Keratinocyte (primary cell): ENCODE measurements at regions not wholly inside any gene's neighbourhood (a gene's known extent, or its start where the extent isn't known, plus 50 kb on each side); places are given as distances from the start of the nearest gene placed in this dataset.

Experiments
- DNase-seq: peaks from one replicate; pipeline ENCODE4 v3.0.0-alpha.2; 2011; ENCODE audit warnings: low read depth, missing footprints, low spot score
- FAIRE-seq: peaks from 2 replicates; lab custom pipeline; 2011; peaks lifted over from hg19 to GRCh38; lab: Jason Lieb, UNC
- H2AFZ ChIP-seq: 2 replicates; pipeline ENCODE4 v1.6.0; 2012; ENCODE audit warnings: low read length, control low read depth, inconsistent platforms; ENCODE audit not compliant: control insufficient read depth
- H3K27ac ChIP-seq: 2 replicates; pipeline ENCODE4 v1.5.1; 2011; ENCODE audit warnings: low read length; ENCODE audit not compliant: control insufficient read depth, insufficient read depth
- H3K27me3 ChIP-seq: 3 replicates; pipeline ENCODE4 v1.6.0; 2011; ENCODE audit warnings: low read length; ENCODE audit not compliant: control insufficient read depth, insufficient read depth; ENCODE audit errors: extremely low read depth
- H3K36me3 ChIP-seq, 2 experiments: 2 replicates in 1 of 2; 3 replicates in 1 of 2; pipeline ENCODE4 v1.5.1; 2011; ENCODE audit warnings: low read length in 2 of 2, mild to moderate bottlenecking in 1 of 2; ENCODE audit not compliant: control insufficient read depth in 2 of 2, insufficient read depth in 2 of 2; ENCODE audit errors: extremely low read depth in 1 of 2
- H3K4me1 ChIP-seq: 3 replicates; pipeline ENCODE4 v1.5.1; 2011; ENCODE audit warnings: low read length; ENCODE audit not compliant: control insufficient read depth, insufficient read depth; ENCODE audit errors: extremely low read depth
- H3K4me2 ChIP-seq: 3 replicates; pipeline ENCODE4 v1.6.0; 2011; ENCODE audit warnings: low read depth, low read length; ENCODE audit not compliant: control insufficient read depth, insufficient read depth; ENCODE audit errors: extremely low read depth
- H3K4me3 ChIP-seq, 3 experiments: fragments of 200-600 bp in 1 of 3; sonication (generic) in 1 of 3; 2 replicates in 2 of 3; 3 replicates in 1 of 3; pipeline ENCODE4 v1.5.1; 2011 to 2016; ENCODE audit warnings: low read length in 3 of 3, mild to moderate bottlenecking in 3 of 3, control low read depth in 2 of 3, inconsistent platforms in 1 of 3, low read depth in 1 of 3, mixed read lengths in 1 of 3, mixed run types in 1 of 3, moderate library complexity in 1 of 3; ENCODE audit not compliant: control insufficient read depth in 2 of 3, insufficient read depth in 2 of 3; ENCODE audit errors: extremely low read depth in 1 of 3
- H3K79me2 ChIP-seq: 2 replicates; pipeline ENCODE4 v1.6.0; 2012; ENCODE audit warnings: low read length; ENCODE audit not compliant: control insufficient read depth, insufficient read depth
- H3K9ac ChIP-seq: 3 replicates; pipeline ENCODE4 v1.6.0; 2011; ENCODE audit warnings: low read length; ENCODE audit not compliant: control insufficient read depth, insufficient read depth; ENCODE audit errors: extremely low read depth
- H3K9me1 ChIP-seq: 3 replicates; pipeline ENCODE4 v1.6.0; 2011; ENCODE audit warnings: low read length; ENCODE audit not compliant: control insufficient read depth, insufficient read depth; ENCODE audit errors: extremely low read depth
- H3K9me3 ChIP-seq: 2 replicates; pipeline ENCODE4 v1.5.1; 2012; ENCODE audit warnings: low read depth, low read length; ENCODE audit not compliant: control insufficient read depth
- H4K20me1 ChIP-seq: 3 replicates; pipeline ENCODE4 v1.6.0; 2011; ENCODE audit warnings: low read length; ENCODE audit not compliant: control insufficient read depth, insufficient read depth; ENCODE audit errors: extremely low read depth
- EZH2 ChIP-seq: IDR thresholded peaks from one replicate; pipeline ENCODE4 v1.6.1; 2012; ENCODE audit warnings: inconsistent platforms, mild to moderate bottlenecking, low read length, moderate library complexity
- dilution Hi-C: fragments of 300-500 bp; cut with MboI; formaldehyde crosslinking; loops from one replicate; pipeline ENCODE4 v1.7.0; 2020; ENCODE audit warnings: low sequenced_read_pairs; ENCODE audit not compliant: extremely low pct_ligation_motif_present
- TF ChIP-seq, protein P1 (sequence below), 3 experiments: IDR thresholded peaks in 1 of 3; conservative IDR thresholded peaks in 1 of 3; optimal IDR thresholded peaks in 1 of 3; 2 replicates in 2 of 3; 3 replicates in 1 of 3; pipeline versions ENCODE3 to v1.5.1; 2011; ENCODE audit warnings: low read length in 3 of 3, mild to moderate bottlenecking in 3 of 3, moderate library complexity in 2 of 3, control low read depth in 1 of 3, inconsistent platforms in 1 of 3; ENCODE audit not compliant: insufficient read depth in 2 of 3; ENCODE audit errors: extremely low read depth in 1 of 3

- H2AFZ ChIP-seq: no peak overlapping the region
- no peak overlapping the region for H3K27ac ChIP-seq
- H3K4me2 ChIP-seq: no peak overlapping the region
- no peaks in the 10 kb centered on the region for H3K79me2 ChIP-seq
- H3K4me1 ChIP-seq: no peaks in the 10 kb centered on the region
- no peak overlapping the region for H3K4me3 ChIP-seq
- H3K27me3 ChIP-seq: no peaks in the 10 kb centered on the region
- dilution Hi-C loops: no loop called here
- FAIRE-seq (no peak), DNase-seq (no peak)
- H3K9me1 ChIP-seq: no peaks in the 10 kb centered on the region
- H3K36me3 ChIP-seq: no peaks in the 10 kb centered on the region
- no peak overlapping the region for H3K9ac ChIP-seq
- no peaks in the 10 kb centered on the region for H4K20me1 ChIP-seq
- TF ChIP-seq, protein P1, sequence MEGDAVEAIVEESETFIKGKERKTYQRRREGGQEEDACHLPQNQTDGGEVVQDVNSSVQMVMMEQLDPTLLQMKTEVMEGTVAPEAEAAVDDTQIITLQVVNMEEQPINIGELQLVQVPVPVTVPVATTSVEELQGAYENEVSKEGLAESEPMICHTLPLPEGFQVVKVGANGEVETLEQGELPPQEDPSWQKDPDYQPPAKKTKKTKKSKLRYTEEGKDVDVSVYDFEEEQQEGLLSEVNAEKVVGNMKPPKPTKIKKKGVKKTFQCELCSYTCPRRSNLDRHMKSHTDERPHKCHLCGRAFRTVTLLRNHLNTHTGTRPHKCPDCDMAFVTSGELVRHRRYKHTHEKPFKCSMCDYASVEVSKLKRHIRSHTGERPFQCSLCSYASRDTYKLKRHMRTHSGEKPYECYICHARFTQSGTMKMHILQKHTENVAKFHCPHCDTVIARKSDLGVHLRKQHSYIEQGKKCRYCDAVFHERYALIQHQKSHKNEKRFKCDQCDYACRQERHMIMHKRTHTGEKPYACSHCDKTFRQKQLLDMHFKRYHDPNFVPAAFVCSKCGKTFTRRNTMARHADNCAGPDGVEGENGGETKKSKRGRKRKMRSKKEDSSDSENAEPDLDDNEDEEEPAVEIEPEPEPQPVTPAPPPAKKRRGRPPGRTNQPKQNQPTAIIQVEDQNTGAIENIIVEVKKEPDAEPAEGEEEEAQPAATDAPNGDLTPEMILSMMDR (optimal IDR thresholded peaks at IDR 0.05 in 1 of 3, IDR thresholded peaks at IDR 0.05 in 1 of 3, conservative IDR thresholded peaks at IDR 0.05 in 1 of 3; ENCODE audit: extremely low read depth in 1 of 3, insufficient read depth in 2 of 3, low read length in 3 of 3): no peak
- no peak for TF ChIP-seq EZH2
- no peaks in the 10 kb centered on the region for H3K9me3 ChIP-seq
These were observed 528.2 kb downstream of the MED13L start for GRCh38 chr12:115749071-115749841.

DNA sequence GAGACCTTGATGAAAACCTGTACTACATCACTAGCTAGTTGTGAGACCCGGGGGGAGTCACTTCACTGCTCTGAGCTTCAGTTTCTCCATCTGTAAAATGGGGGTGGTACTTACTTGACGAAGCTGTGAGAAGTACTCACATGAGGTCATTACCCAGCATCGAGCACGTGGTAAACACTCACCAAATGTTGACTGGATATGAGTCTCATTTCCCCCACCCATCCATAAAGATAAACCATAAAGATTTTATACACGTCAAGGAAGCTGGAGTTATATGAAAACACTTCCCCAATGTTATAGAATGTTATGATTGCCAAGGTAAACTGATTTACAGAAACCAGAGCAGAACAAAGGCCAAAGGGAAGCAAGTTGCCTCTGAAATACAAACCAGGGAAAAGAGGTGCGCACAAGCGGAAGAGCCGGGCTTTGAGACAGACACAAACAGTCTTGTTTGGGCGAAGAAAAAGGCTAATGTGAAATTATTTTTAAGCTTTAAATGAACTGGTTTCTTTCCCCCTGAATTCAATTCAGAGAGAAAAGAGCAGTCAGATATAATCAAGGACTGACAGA is 536.8 kb downstream of the MED13L start:
- Histone ChIP-seq H2AFZ (no peak overlapping the region), H3K27ac (no peak overlapping the region), H3K9ac (no peak overlapping the region), H3K9me1 (no peaks in the 10 kb centered on the region), H3K4me3 (no peak overlapping the region), H3K4me2 (no peak overlapping the region), H3K36me3 (no peaks in the 10 kb centered on the region), H3K4me1 (no peaks in the 10 kb centered on the region), H4K20me1 (no peaks in the 10 kb centered on the region), H3K79me2 (no peaks in the 10 kb centered on the region), H3K9me3 (no peaks in the 10 kb centered on the region), H3K27me3 (no peaks in the 10 kb centered on the region)
- dilution Hi-C loops: no loop called here
- DNase-seq: no peak
- no peak for FAIRE-seq
- TF ChIP-seq, protein P1 (optimal IDR thresholded peaks at IDR 0.05 in 1 of 3, IDR thresholded peaks at IDR 0.05 in 1 of 3, conservative IDR thresholded peaks at IDR 0.05 in 1 of 3; ENCODE audit: extremely low read depth in 1 of 3, insufficient read depth in 2 of 3, low read length in 3 of 3): no peak
- TF ChIP-seq EZH2: no peak
